B cell (primary cell): ENCODE measurements at regions not wholly inside any gene's neighbourhood (a gene's known extent, or its start where the extent isn't known, plus 50 kb on each side); places are given as distances from the start of the nearest gene placed in this dataset.

Source experiments
- ATAC-seq: fragments of 200-7000 bp; cut with Tn5 transposase; one replicate; pipeline ENCODE4 v1.10.0; 2021; ENCODE audit warnings: low read depth, mild to moderate bottlenecking, moderate number of reproducible peaks, moderate library complexity
- CTCF ChIA-PET: fragments of 350-600 bp; sonication (Branson Sonifier 250); formaldehyde crosslinking; loops from one replicate; lab custom pipeline; 2021; ENCODE audit warnings: antibody characterized with exemption, inconsistent platforms; lab: Charles Lee
- POLR2A ChIA-PET: fragments of 350-600 bp; sonication (Branson Sonifier 250); formaldehyde crosslinking; loops from one replicate; lab custom pipeline; 2021; ENCODE audit warnings: antibody characterized with exemption; lab: Charles Lee
- DNase-seq: peaks from one replicate; pipeline ENCODE4 v3.0.0; 2013
- H2AFZ ChIP-seq: 2 replicates; pipeline ENCODE4 v1.6.1; 2012; ENCODE audit warnings: mild to moderate bottlenecking, low read depth, low read length; ENCODE audit not compliant: insufficient read depth, poor library complexity, severe bottlenecking
- H3K27ac ChIP-seq, 2 donors: 1 replicate in 1 of 2; 2 replicates in 1 of 2; pipeline ENCODE4 v1.5.1; 2012 to 2013; ENCODE audit warnings: low read length in 2 of 2, mild to moderate bottlenecking in 2 of 2, moderate library complexity in 1 of 2
- H3K27me3 ChIP-seq, 4 experiments: fragments of 200-600 bp in 1 of 4; sonication (generic) in 1 of 4; replicated peaks in 1 of 4; 1 replicate in 2 of 4; 2 replicates in 2 of 4; pipeline versions ENCODE4 v1.6.1 to v1.7.0; 2013 to 2016; ENCODE audit warnings: low read length in 3 of 4, mild to moderate bottlenecking in 2 of 4, mixed read lengths in 1 of 4, moderate library complexity in 1 of 4; ENCODE audit not compliant: insufficient read depth in 4 of 4, control insufficient read depth in 3 of 4; ENCODE audit errors: control extremely low read depth in 1 of 4
- H3K36me3 ChIP-seq, 2 experiments: replicated peaks in 1 of 2; 1 replicate in 1 of 2; 2 replicates in 1 of 2; pipeline versions ENCODE4 v1.6.1 to v1.7.1; 2013; ENCODE audit warnings: low read length in 1 of 2; ENCODE audit not compliant: insufficient read depth in 2 of 2, control insufficient read depth in 1 of 2; ENCODE audit errors: control extremely low read depth in 1 of 2, extremely low read depth in 1 of 2
- H3K4me1 ChIP-seq, 2 donors: fragments of 200-600 bp in 1 of 2; sonication (generic) in 1 of 2; 1 replicate in 1 of 2; 2 replicates in 1 of 2; pipeline versions ENCODE4 v1.5.1 to v1.6.1; 2013 to 2017; ENCODE audit warnings: low read length in 2 of 2; ENCODE audit not compliant: control insufficient read depth in 2 of 2, insufficient read depth in 2 of 2
- H3K4me2 ChIP-seq: replicated peaks from 2 replicates; pipeline ENCODE3; 2012; ENCODE audit warnings: mild to moderate bottlenecking, low read depth, low read length; ENCODE audit not compliant: poor library complexity, severe bottlenecking
- H3K4me3 ChIP-seq, 5 experiments: fragments of 200-600 bp in 1 of 5; sonication (generic) in 1 of 5; 1 replicate in 3 of 5; 2 replicates in 2 of 5; pipeline versions ENCODE4 v1.5.1 to v1.7.0; 2011 to 2016; ENCODE audit warnings: low read length in 4 of 5, mild to moderate bottlenecking in 4 of 5, low read depth in 2 of 5, control low read depth in 1 of 5, moderate library complexity in 1 of 5; ENCODE audit not compliant: insufficient read depth in 1 of 5; ENCODE audit errors: control extremely low read depth in 1 of 5, extremely low read depth in 1 of 5
- H3K79me2 ChIP-seq: fragments of 200-600 bp; sonication (generic); one replicate; pipeline ENCODE4 v1.6.0; 2016; ENCODE audit warnings: low read length; ENCODE audit not compliant: control insufficient read depth, insufficient read depth
- H3K9ac ChIP-seq: fragments of 200-600 bp; sonication (generic); 2 replicates; pipeline ENCODE4 v1.6.1; 2017; ENCODE audit warnings: mild to moderate bottlenecking, low read length, moderate library complexity
- H3K9me3 ChIP-seq, 3 donors: one replicate each; pipeline versions ENCODE4 v1.6.1 to v1.7.1; 2013; ENCODE audit warnings: low read length in 2 of 3; ENCODE audit not compliant: control insufficient read depth in 2 of 3, insufficient read depth in 1 of 3; ENCODE audit errors: control extremely low read depth in 1 of 3
- H4K20me1 ChIP-seq: 2 replicates; pipeline ENCODE4 v1.6.0; 2012; ENCODE audit warnings: mild to moderate bottlenecking, low read length; ENCODE audit not compliant: insufficient read depth, control insufficient read depth, poor library complexity, severe bottlenecking
- H3K27ac Mint-ChIP-seq: one replicate; pipeline ENCODE4 v1.8.0; 2021; ENCODE audit warnings: mixed read lengths
- H3K27me3 Mint-ChIP-seq: one replicate; pipeline ENCODE4 v1.8.0; 2021; ENCODE audit warnings: mixed read lengths
- H3K4me1 Mint-ChIP-seq: one replicate; pipeline ENCODE4 v1.8.0; 2021; ENCODE audit warnings: mixed read lengths
- H3K4me3 Mint-ChIP-seq: one replicate; pipeline ENCODE4 v1.8.0; 2021; ENCODE audit warnings: mixed read lengths
- H3K9me3 Mint-ChIP-seq: one replicate; pipeline ENCODE4 v1.8.0; 2022; ENCODE audit warnings: mixed read lengths; ENCODE audit not compliant: insufficient read depth
- CTCF ChIP-seq: fragments of 200-600 bp; IDR thresholded peaks from one replicate; pipeline ENCODE4 v1.8.0; 2022; ENCODE audit warnings: antibody characterized with exemption, mild to moderate bottlenecking
- EZH2 ChIP-seq: IDR thresholded peaks from 2 replicates; pipeline ENCODE4 v1.6.1; 2012; ENCODE audit warnings: borderline replicate concordance, low read depth, mild to moderate bottlenecking, moderate library complexity, low read length; ENCODE audit not compliant: insufficient read depth, poor library complexity, severe bottlenecking
- WGBS: methylation state at CpG from one replicate; pipeline ENCODE4 v1.1.5; 2013; ENCODE audit warnings: missing lambda C conversion rate; ENCODE audit not compliant: insufficient coverage; 5-methylcytosine and 5-hydroxymethylcytosine counted together
- intact Hi-C: fragments of 100-400 bp; cut with micrococcal nuclease; formaldehyde crosslinking; loops from one replicate; pipeline ENCODE4 v1.10.0; 2022

- H3K4me2 ChIP-seq: no peak overlapping the region
- no peaks in the 10 kb centered on the region for H3K27me3 ChIP-seq
- TF ChIP-seq EZH2: no peak
- TF ChIP-seq CTCF: no peak
- no peaks in the 10 kb centered on the region for H3K9me3 Mint-ChIP-seq
- no peak overlapping the region for H3K4me3 Mint-ChIP-seq
- H3K4me1 Mint-ChIP-seq: no peaks in the 10 kb centered on the region
- H3K4me1 ChIP-seq: no peaks in the 10 kb centered on the region
- H3K79me2 ChIP-seq: no peaks in the 10 kb centered on the region
- no peak overlapping the region for H3K27ac Mint-ChIP-seq
- H3K27ac ChIP-seq: no peak overlapping the region
- intact Hi-C loops: no loop called here
- ChIA-PET CTCF (interaction anchor here (0.8 kb wide), 1 partner anchor 19 kb away, joined by 3 read pairs; no protein-coding TSS in a partner anchor), POLR2A (no interaction called here)
- WGBS: 100% methylated on average over 2 of the region's 4 CpGs
- H4K20me1 ChIP-seq: no peaks in the 10 kb centered on the region
- no peak overlapping the region for H2AFZ ChIP-seq
- no peaks in the 10 kb centered on the region for H3K9me3 ChIP-seq
- DNase-seq: no peak
- H3K4me3 ChIP-seq: no peak overlapping the region
- no peak overlapping the region for H3K9ac ChIP-seq
- H3K27me3 Mint-ChIP-seq: no peaks in the 10 kb centered on the region
- H3K36me3 ChIP-seq: no peaks in the 10 kb centered on the region
- no peak for ATAC-seq
Measured at GRCh38 chr11:87463486-87464102, 425.9 kb downstream of the TMEM135 start.

GRCh38 chr11:87462171-87462570 is 424.4 kb downstream of the TMEM135 start:
- no peak overlapping the region for H3K4me3 ChIP-seq
- Mint-ChIP-seq H3K27me3 (no peaks in the 10 kb centered on the region), H3K4me3 (no peak overlapping the region), H3K4me1 (no peaks in the 10 kb centered on the region), H3K9me3 (no peaks in the 10 kb centered on the region), H3K27ac (no peak overlapping the region)
- no peak for DNase-seq
- H3K4me2 ChIP-seq: no peak overlapping the region
- 15% methylated on average over 1 of the region's 1 CpG for WGBS
- no peak for TF ChIP-seq CTCF
- TF ChIP-seq EZH2: no peak
- ChIA-PET CTCF (no interaction called here), POLR2A (no interaction called here)
- H3K36me3 ChIP-seq: no peaks in the 10 kb centered on the region
- H4K20me1 ChIP-seq: no peaks in the 10 kb centered on the region
- H3K79me2 ChIP-seq: no peaks in the 10 kb centered on the region
- no peaks in the 10 kb centered on the region for H3K4me1 ChIP-seq
- ATAC-seq: no peak
- no peak overlapping the region for H2AFZ ChIP-seq
- no peaks in the 10 kb centered on the region for H3K27me3 ChIP-seq
- H3K9me3 ChIP-seq: no peaks in the 10 kb centered on the region
- intact Hi-C loops: no loop called here
- H3K9ac ChIP-seq: no peak overlapping the region
- H3K27ac ChIP-seq: no peak overlapping the region
